ENCODE measurements at regions not wholly inside any gene's neighbourhood (a gene's known extent, or its start where the extent isn't known, plus 50 kb on each side); places are given as distances from the start of the nearest gene placed in this dataset.
"Not testable (repeated sequence)": the region's sequence is repeated elsewhere in the genome, so short reads cannot be mapped to it uniquely, and the experiment has no call there.

DNA sequence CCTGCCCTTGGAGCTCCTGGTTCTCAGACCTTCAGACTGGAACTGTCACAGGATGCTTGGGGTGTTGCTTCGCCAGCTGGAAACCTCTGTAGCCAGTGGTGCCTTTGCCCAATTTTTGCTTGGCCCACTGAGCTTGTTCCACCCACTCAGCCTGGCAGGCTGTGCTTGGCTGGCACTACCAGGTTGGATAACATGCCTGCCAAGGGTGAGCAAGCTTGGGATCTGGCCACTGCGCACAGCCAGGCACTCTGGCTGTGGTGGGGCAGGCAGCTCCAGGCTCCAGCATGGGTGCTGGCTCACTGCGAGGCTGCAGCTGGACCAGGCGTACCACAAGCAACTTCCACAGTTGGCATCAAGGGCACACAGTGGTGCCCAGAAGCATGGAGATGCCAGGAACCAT, 967.8 kb upstream of the NCAM2 start:
- no peak for DNase-seq

DNA sequence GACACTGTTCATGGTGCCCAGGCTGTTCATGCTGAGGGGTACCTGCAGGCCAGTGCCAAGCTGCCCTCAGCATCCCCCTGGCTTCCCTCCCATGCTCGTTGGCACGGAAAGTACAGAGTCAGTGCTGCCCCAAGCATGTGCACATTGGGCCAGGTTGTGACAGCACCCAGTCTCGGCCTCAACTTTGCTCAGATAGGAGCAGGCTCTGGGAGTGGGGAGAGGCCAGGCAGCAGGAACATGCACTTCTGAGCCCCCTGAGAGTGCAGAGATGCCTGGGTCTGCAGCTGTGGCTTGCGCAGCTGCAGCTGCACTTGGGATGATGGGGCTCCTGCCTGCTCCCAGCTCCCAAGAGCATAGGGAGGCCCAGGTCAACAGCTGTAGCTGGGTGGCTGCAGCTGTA, 966.4 kb upstream of the NCAM2 start:
- DNase-seq: no peak

DNA sequence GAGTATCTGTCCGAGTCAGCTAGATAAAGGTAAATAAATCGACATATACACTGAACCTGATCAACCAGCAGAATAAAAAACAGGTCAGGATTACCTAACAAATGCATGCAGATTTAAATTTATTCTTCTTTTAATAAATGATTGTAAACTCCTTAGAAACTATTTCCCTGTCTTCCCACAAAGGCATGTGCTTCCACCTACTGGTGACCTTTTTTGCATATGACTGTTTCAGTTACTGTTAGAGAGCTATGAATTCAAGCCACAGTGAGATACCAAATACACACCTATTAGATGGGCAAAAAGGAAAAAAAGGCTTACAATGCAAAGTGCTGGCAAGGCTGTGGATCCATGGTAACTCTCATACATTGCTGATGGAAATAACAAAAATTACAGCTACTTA, 957.4 kb upstream of the NCAM2 start:
- no peak for DNase-seq

DNA sequence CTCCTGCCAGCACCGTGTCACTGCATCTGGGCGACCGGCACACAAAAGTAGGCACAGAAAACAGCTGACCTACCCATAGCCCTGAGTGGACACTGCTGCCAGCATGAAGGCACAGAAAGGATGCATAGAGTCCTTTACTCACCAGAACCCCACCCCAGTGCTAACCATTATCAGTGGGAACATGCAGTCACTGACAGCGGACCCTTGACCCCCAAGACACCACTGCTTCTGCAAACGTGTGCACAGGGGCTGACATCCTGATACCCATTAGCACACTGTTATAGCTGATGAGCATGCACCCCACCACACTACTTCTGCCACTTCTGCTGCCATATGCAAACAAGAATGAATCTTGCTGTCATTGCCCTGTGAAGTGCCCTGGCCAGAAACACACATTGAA, 953.0 kb upstream of the NCAM2 start:
- no peak for DNase-seq

DNA sequence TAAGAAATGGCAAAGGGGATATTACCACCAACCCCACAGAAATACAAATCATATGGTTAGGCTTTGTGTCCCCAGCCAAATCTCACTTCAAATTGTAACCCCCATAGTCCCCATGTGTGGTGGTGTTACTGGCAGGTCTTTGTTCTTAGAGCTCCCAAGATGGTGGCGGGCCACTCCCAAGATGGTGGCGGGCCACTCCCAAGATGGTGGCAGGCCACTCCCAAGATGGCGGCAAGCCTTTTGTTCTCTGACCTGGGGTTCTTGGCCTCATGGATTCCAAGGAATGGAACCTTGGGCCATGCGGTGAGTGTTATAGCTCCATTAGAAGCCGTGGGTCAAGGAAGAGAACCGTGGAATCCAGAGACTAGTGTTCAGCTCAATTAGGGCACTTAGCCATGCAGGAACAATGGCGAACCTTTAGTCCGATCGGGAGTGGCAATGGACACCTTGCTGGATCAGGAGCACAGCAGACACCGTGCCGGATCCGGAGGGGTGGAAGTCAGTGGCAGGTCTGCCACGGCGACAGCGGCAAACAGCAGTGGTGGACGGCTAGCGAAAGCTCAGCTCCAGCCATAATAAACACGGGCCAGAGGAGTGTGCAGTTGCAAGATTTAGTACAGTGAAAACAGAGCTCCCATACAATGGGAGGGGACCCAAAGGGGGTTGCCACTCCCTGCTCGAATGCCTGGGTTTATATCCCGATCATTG, 949.9 kb upstream of the NCAM2 start:
- DNase-seq: not testable (repeated sequence)

DNA sequence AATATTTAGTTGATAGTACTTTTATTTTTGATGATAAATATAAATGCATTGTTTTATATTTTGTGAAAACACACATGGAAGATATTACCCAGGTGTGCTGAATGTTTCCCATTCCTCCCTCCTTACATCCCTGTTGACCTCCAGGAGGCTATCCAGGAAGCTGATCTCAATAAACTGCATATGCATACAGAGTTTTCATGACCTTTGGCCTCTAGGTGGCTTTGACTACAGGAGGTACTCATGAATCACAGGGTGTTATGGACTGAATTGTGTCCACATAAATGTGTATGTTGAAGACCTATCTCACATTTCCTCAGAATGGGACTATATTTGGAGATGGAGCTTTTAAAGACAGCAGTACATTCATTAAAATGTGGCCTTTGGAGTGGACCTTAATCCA, 914.9 kb upstream of the NCAM2 start:
- no peak for DNase-seq

DNA sequence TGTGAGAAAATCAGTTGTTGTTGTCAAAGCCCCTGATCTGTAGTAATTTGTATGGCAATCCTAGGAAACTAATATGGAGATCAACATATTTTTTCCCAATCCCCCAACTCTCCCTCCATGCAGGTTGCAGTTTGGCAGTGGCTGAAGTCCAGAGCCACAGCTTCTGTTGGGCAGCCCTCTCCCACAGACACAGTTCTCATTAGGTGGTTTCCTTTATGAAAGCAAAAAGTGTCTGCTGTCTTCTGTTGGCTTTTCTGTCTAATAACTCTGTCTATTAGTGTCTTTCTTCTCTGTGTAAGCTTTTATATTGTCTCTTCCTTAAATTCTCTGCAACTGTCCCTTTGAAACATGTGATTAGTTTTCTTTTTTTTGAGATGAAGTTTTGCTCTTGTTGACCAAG, 914.3 kb upstream of the NCAM2 start:
- no peak for DNase-seq

DNA sequence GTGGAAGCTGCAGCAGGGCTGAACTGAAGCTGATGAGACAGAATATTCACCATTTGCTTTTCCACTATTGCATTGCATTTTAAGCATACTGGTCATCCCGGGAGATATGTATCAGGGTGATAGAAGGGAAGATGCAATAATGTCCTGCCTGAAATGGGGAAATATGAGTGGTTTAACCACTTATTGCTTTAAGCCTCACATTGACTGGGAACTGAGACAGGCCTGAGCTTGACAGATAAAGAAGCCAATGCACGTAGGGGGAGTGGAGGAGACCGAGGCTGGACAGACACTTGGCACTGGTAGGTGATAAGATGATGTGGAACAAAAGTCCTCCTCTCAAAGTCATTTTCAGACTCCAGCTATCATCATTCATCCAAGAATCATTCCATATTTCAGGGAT, 911.7 kb upstream of the NCAM2 start:
- no peak for DNase-seq

DNA sequence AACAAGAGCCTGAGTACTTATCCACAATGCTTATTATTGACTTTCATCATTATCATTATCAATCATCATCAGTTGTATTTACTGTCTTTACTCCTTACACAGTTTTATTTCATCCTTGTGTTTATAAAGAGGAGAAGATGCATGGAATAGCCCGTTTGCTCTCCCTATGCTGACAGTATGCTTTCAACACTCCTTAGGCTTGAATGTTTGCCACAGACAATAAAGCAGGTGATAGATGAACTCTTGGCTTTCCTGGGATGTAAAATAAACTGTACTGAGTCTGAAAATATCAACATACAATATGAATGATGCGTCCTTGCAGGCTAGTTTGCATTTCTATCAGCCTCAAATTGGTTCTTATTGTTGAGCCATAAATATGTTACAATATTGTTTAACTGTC, 891.8 kb upstream of the NCAM2 start:
- no peak for DNase-seq

DNA sequence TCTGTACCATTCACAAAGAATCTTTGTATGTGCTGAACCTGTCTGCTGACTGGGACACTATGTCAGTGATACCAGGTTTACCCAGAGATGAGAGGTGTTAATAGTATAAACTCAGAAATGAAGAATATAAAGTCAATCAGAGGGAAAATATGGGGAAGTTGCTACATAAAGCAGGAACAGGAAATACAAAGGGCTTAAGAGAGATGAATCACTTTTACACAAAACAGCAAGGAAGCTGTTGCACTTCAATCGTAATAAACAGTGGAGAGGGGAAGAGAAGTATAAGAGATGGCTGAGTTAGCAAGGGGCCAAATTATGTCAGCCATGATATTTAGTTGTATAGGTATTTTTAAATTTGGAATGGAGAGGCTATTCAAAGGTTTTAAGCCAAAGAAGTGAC, 890.2 kb upstream of the NCAM2 start:
- DNase-seq: no peak

DNA sequence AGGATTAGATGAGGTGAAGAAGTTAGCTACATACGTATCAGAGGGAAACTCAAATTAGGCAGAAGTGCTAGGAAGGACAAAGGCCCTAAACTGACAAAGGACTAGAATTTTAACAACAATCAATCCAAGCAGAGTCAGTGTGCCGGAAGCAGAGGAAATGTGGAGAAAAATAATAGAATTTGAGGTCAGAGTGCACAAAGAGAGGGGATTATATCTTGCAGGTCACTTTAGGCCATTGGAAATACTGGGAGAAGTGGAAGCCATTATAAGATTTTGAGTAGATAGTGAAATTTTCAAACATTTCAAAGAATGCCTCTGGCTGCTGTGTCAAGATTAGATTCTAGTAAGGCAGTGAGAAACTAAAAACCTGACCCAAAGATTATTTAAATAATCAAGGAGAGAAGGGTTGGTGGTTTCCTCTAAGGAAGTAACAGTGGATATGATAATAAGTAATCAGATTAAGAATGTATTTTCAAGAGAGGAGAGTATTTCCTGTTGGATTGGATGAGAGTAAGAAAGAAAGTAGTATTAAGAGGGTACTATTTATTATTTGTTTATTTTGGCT, 889.2 kb upstream of the NCAM2 start:
- DNase-seq: no peak

DNA sequence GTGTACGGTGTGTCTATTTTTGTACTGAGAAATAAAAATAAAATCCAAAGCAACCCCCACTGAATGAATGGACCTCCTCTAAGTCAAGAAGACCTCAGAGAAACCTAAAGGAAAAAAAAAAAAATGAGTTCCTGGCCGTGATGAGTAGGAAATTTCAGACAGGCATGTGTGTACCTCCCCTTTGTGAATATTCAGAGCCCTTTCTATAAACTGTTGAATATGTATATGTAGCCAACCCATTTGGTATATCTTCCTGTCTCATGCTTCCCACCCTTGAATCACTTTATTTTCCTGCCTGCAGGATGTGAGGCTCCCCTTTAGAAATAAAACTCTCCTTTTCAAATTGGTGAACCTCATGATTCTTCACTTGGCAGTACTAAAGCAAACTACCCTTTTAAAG, 887.8 kb upstream of the NCAM2 start:
- DNase-seq: no peak

DNA sequence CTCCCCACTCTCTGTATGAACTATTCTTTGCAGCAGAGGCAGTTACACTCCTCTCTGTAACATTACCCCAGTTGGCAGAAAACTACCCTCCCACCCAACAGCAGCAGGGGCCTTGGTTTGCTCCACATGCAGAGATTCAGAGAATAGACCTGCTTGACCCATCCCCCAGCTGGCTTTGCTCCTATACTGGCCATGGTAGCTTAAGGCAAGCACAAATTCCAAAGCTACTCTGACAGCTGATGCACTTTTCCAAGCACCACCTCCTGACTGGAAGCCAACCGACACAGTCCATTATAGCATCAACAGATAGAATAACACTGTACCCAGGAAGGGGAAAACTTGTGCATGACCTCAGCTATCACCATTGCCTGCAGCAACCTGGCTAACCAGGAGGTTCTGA, 846.5 kb upstream of the NCAM2 start:
- DNase-seq: no peak

DNA sequence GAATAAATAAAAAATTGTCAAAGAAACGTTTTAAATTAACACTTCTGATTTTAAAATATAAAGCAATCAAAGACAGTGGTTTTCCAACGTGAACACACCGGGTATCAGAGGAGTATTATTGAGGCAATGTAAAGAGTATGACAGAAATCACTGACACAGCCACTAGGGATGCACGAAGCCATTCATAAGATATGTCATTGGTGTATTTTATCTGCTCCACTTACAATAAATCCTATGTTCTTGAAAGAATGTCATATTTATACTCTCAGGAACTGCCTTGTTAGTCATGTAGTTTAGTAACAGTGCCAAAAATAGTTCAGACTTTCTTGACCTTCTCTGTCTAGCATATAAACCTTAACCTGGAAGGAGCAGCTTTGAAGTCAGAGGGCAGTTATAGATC, 835.0 kb upstream of the NCAM2 start:
- DNase-seq: no peak

DNA sequence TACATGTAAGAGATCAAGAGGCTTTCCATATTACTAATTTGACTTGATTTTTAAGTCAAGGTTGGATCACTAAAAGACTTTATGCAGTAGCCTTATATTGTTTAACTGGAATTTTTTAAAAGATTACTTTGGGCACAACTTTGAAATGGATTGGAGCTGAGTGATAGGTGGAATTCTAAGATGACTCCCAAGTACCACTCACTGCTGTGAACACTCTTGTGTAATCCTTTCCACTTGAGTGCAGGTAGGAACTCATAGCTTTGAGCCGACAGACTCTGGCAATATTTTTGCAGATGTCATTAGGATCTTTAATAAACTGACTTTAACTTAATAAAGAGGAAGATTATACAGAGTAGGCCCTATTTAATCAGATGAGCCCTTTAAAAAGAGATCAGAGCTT, 831.1 kb upstream of the NCAM2 start:
- DNase-seq: no peak

DNA sequence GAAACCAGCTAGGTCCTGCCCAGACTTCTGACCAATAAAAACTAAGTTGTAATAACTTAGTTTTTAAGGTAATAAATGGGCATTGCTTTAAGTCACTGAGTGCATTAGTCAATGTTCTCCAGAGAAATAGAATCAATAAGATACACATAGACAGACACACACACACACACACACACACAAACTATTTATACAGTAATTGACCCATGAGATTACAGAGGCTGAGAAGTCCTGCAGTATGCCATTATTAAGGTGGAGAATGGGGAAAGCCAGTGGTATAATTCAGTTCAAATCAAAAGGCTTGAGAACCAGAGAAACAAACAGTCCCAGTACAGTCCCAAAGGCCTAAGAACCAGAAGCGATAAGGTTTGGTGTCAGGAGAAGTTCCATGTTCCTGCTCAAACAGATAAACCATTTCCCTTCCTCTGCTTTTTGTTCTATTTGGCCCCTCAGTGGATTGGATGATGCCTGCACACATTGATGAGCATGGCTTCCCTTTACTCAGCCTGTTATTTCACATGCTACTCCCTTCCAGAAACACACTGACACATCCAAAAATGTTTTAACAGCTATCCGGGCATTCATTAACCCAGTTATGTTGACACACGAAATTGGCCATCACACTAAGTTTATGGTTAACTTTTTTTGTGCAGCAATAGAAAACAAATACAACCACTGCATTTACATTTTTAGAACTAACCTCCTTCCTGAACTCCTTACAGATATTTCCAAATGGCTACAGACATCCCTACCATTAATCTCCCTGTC, 828.2 kb upstream of the NCAM2 start:
- DNase-seq: no peak

DNA sequence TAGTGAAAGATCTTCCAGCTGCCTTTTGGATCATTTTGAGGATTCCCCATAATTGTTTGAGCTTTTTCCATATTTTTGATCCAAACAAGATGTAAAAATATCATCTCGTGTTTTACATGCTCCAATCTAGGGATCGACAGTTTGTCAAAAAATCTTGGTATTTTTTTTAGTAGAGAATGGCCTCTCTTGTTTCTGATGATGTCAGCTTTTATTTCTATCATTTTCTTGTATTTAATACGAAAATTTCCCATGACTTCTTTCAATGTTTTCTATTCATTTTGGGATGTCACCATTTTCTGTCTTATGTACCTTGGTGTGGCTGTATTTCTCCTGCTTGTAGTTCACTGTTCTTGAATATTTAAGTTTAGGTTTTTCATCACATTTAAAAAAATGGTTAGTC, 812.0 kb upstream of the NCAM2 start:
- DNase-seq: no peak

DNA sequence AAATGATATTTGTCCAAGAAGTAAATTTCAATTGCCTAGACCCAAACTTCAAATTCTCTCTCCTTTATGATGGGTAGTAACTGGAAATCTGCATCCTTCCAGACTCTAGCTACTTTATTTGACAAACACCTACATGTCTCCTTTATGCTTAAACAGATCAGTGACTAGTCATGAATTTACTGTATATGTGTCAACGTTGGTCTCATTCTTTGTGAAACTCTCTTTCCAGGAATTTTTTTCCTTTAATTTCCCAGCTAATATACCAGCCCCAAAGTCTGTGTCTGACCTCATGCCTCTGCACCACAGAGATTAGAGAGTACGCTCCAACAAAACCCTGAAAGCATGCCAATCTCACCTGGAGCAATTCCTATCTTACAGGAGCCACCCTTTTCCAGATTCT, 811.2 kb upstream of the NCAM2 start:
- no peak for DNase-seq

DNA sequence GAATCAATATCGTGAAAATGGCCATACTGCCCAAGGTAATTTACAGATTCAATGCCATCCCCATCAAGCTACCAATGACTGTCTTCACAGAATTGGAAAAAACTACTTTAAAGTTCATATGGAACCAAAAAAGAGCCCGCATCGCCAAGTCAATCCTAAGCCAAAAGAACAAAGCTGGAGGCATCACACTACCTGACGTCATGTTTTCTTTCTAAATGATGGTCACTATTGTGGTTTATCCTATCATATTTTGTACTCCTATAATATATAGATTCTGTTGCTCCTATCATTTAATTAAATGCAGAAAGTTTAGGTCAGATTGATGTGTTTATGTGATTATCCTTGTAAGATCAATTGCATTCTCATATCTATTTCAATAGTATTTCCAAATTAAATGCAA, 796.9 kb upstream of the NCAM2 start:
- DNase-seq: not testable (repeated sequence)

DNA sequence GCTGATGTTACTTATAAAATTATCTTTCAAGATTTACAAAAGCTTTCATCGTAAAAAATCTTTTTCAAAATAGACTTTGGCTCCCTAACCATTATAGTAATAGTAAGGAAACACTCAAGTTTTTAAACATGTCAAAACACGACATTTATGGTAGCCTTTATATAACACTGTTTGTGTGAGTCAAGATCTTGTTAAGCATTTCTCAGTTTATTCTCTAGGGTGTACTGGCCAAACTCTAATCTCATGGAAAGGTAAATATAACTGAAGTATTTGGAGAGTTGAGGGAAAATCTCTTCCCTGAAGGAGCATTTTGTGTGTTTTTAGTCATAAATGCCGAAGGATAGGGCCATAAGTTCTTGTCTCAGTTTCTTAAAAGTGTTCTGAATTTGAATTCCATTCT, 790.9 kb upstream of the NCAM2 start:
- no peak for DNase-seq

DNA sequence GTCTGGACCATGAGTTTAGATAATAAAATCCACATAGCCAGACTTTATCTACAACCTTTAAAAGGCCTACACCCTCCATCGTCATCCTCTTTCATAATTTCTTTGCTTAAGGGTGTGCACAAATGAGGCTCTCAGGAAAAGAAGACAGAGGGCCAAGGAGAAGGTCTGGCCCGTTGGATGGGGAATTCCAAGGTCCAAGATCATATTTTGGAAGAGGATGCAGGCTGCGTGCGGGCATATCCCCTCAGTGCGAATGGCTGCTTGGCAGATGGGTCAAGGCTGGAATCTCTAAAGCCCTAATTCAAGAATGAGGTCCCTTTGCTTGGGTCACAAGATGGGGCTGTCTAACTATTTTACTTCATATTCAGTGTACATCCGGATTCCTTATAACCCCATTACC, 782.2 kb upstream of the NCAM2 start:
- DNase-seq: no peak

DNA sequence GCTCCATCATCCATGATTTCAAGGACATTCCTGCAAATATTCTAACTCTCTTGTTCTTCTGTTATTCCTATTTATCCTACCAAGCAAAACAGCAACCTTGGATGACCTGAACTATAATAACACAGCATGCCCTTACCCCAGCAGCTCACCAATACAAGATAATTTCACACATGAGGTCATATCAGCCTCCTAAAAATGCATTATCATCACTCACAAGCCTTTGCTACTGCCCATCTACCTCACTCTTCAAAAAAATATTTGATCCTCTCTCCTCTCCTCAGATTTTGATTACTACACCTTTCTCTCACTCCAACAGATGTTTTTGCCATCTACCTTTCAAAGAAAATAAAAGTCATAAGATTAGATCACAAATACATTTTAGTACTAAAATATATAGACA, 777.6 kb upstream of the NCAM2 start:
- DNase-seq: no peak

DNA sequence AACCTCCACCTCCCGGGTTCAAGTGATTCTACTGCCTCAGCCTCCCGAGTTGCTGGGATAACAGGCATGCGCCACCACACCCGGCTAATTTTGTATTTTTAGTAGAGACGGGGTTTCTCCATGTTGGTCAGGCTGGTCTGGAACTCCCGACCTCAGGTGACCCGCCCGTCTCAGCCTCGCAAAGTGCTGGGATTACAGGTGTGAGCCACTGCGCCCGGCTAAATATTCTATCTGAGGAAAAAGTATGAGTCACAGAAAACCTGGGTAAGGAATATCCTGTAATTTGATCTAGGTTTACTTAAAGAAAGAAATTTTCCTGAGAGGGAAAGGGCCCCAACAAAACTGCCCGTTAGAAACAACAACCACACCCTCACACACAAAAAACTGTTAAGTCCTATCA, 776.2 kb upstream of the NCAM2 start:
- not testable (repeated sequence) for DNase-seq

DNA sequence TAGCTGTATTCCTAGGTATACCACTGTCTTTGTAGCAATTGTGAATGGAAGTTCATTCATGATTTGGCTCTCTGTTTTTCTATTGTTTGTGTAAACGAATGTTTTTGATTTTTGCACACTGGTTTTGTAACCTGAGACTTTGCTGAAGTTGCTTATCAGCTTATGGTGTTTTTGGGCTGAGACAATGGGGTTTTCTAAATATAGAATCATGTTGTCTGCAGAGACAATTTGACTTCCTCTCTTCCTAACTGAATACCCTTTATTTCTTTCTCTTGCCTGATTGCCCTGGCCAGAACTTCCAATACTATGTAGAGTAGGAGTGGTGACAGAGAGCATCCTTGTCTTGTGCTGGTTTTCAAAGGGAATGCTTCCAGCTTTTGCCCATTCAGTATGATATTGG, 761.6 kb upstream of the NCAM2 start:
- DNase-seq: not testable (repeated sequence)

DNA sequence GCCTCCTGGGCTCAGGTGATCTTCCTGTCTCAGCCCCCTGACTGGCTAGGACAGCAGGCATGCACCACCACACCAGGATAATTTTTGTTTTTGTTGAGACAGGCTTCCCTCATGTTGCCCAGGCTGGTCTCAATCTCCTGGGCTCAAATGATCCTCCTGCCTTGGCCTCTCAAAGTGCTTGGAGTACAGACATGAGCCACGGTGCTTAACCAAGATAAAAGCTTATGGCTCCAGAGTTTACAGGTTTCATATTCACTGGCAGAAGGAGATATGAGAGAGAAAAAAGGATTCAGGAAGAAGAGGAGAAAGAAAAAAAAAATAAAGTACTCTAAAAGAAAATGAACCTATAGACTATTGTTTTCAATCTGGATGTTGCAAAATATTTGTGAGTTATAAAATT, 748.8 kb upstream of the NCAM2 start:
- no peak for DNase-seq
